H1 (cell line): ENCODE measurements at regions not wholly inside any gene's neighbourhood (a gene's known extent, or its start where the extent isn't known, plus 50 kb on each side); places are given as distances from the start of the nearest gene placed in this dataset.

Experiments
- RBBP5 ChIP-seq: IDR thresholded peaks from 2 replicates; pipeline ENCODE4 v1.7.1; 2012; ENCODE audit warnings: low read depth, mild to moderate bottlenecking, inconsistent platforms, low read length, moderate library complexity, borderline replicate concordance

DNA sequence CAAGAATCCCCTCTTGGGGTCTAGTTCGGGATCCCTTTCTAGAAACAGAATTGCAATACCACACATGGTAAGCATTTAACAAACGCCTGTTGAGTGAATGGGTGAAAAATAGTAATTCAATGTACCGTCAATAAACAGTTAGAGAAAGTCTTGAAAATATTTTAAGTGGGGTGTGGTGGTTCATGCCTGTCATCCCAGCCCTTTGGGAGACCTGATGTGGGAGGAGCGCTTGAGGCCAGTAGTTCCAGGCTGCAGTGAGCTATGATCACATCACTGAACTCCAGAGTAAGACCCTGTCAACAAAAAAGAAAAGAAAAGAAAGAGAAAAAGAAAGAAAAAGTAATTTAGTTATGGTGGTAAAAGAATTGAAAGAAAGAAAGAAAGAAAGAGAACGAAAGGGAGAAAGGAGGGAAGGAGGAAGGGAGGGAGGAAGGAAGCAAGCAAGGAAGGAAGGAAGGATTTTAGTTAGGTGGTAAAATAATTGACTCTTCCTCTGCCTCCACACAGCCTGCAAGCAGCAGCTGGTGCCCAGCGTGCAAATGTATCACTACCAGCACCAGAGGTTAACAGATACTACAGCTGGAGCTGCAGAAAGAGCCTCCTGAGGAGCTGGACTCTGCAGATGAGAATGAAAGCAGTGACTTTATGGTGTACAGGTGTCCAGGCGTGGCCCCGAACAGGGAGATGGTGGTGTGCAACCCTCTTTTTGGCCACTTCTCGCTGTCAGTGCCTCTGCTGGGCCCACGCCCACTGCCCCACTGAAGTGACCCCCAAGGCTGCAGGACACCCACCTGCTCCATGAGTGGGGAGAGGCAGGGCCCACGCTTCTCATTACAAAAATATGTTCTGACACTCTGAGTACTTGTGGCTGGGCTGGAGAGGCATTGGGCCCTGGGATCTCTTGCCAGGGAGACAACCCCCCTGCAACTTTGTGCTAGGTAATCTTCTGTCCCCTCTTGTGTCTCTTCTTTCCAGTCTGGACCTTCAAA lies 135.4 kb downstream of the BAMBI start (continued):
- no peak for TF ChIP-seq RBBP5
